OCI-LY7 (cell line): ENCODE measurements at regions not wholly inside any gene's neighbourhood (a gene's known extent, or its start where the extent isn't known, plus 50 kb on each side); places are given as distances from the start of the nearest gene placed in this dataset.
"Not testable (repeated sequence)": the region's sequence is repeated elsewhere in the genome, so short reads cannot be mapped to it uniquely, and the experiment has no call there.

ENCODE experiments used
- BruUV-seq: library from RNA; stranded (reverse); fragments of 400-500 nt; replicated peaks from 2 replicates; lab custom pipeline; 2021; lab: Mats Ljungman, UMichigan
- CTCF ChIA-PET: fragments of 300-600 bp; sonication (Branson Sonifier 250); formaldehyde crosslinking; loops from one replicate; lab custom pipeline; 2022; ENCODE audit warnings: antibody characterized with exemption; ENCODE audit not compliant: unreplicated experiment; lab: Charles Lee
- POLR2A ChIA-PET: fragments of 300-600 bp; sonication (Branson Sonifier 250); formaldehyde crosslinking; loops from one replicate; lab custom pipeline; 2022; ENCODE audit warnings: antibody characterized with exemption; lab: Charles Lee
- DNase-seq: peaks from one replicate; pipeline ENCODE4 v3.0.0-alpha.2; 2015; ENCODE audit warnings: low spot score
- H2AFZ ChIP-seq: fragments of 200-600 bp; sonication (generic), shearing (Covaris generic); 2 replicates; pipeline ENCODE4 v1.6.1; 2014; ENCODE audit warnings: mild to moderate bottlenecking, antibody characterized with exemption, low read length, moderate library complexity
- H3K27ac ChIP-seq: fragments of 200-600 bp; sonication (generic); 2 replicates; pipeline ENCODE4 v1.5.1; 2014; ENCODE audit warnings: mixed run types, low read depth, mild to moderate bottlenecking, moderate library complexity, low read length, inconsistent platforms; ENCODE audit not compliant: poor library complexity, severe bottlenecking
- H3K36me3 ChIP-seq: fragments of 200-600 bp; sonication (generic); 2 replicates; pipeline ENCODE4 v1.6.1; 2014; ENCODE audit warnings: mild to moderate bottlenecking, antibody characterized with exemption, low read length, moderate library complexity, mixed read lengths; ENCODE audit not compliant: insufficient read depth
- H3K4me1 ChIP-seq: fragments of 200-600 bp; sonication (generic); 2 replicates; pipeline ENCODE4 v1.5.1; 2014; ENCODE audit warnings: mild to moderate bottlenecking, low read length; ENCODE audit not compliant: insufficient read depth, poor library complexity, severe bottlenecking
- H3K4me2 ChIP-seq: fragments of 200-600 bp; sonication (generic); 2 replicates; pipeline ENCODE4 v1.6.1; 2014; ENCODE audit warnings: mild to moderate bottlenecking, low read length
- H3K4me3 ChIP-seq: fragments of 200-600 bp; sonication (generic); 2 replicates; pipeline ENCODE4 v1.5.1; 2014; ENCODE audit warnings: mild to moderate bottlenecking, low read depth, low read length; ENCODE audit not compliant: poor library complexity, severe bottlenecking
- H3K79me2 ChIP-seq: fragments of 200-600 bp; sonication (generic); 2 replicates; pipeline ENCODE4 v1.6.1; 2016; ENCODE audit warnings: low read depth, mild to moderate bottlenecking, low read length, moderate library complexity, mixed read lengths; ENCODE audit not compliant: insufficient read depth
- H3K9me2 ChIP-seq: fragments of 200-600 bp; sonication (generic); 2 replicates; pipeline ENCODE4 v1.6.1; 2016; ENCODE audit warnings: mild to moderate bottlenecking, low read length, mixed read lengths; ENCODE audit not compliant: insufficient read depth
- H3K9me3 ChIP-seq: fragments of 200-600 bp; sonication (generic); 2 replicates; pipeline ENCODE4 v1.6.1; 2014; ENCODE audit warnings: mild to moderate bottlenecking, mixed run types, low read length, mixed read lengths
- H4K20me1 ChIP-seq: fragments of 200-600 bp; sonication (generic); 2 replicates; pipeline ENCODE4 v1.6.1; 2014; ENCODE audit warnings: mild to moderate bottlenecking, antibody characterized with exemption, low read length, moderate library complexity, mixed read lengths; ENCODE audit not compliant: insufficient read depth
- EZH2phosphoT487 ChIP-seq: fragments of 200-600 bp; sonication (generic); IDR thresholded peaks from 2 replicates; pipeline ENCODE4 v1.6.1; 2018; ENCODE audit warnings: low read depth, borderline replicate concordance, mild to moderate bottlenecking, mixed run types, antibody characterized with exemption, low read length, moderate library complexity, mixed read lengths
- intact Hi-C: fragments of 100-400 bp; cut with micrococcal nuclease; formaldehyde crosslinking; loops from one replicate; pipeline ENCODE4 v1.10.0; 2022; ENCODE audit not compliant: unreplicated experiment
- TF ChIP-seq, protein P1 (sequence below): fragments of 200-600 bp; sonication (generic); conservative IDR thresholded peaks from 2 replicates; pipeline ENCODE4 v1.5.1; 2014; ENCODE audit warnings: mild to moderate bottlenecking, antibody characterized with exemption, low read length, moderate library complexity, mixed read lengths

- no peaks in the 10 kb centered on the region for H3K36me3 ChIP-seq
- intact Hi-C loops = no loop called here
- H3K9me2 ChIP-seq = no peaks in the 10 kb centered on the region
- H3K4me1 ChIP-seq = peaks cover 3% of the 10 kb centered on the region
- H3K4me2 ChIP-seq = no peak overlapping the region
- DNase-seq = no peak
- CTCF ChIA-PET = no interaction called here
- H3K9me3 ChIP-seq = no peaks in the 10 kb centered on the region
- no peak overlapping the region for H3K27ac ChIP-seq
- no peak overlapping the region for H3K4me3 ChIP-seq
- POLR2A ChIA-PET = no interaction called here
- no peaks in the 10 kb centered on the region for H3K79me2 ChIP-seq
- H2AFZ ChIP-seq = no peak overlapping the region
- no TSS peak for BruUV-seq
- TF ChIP-seq EZH2phosphoT487 = no peak
- TF ChIP-seq, protein P1, sequence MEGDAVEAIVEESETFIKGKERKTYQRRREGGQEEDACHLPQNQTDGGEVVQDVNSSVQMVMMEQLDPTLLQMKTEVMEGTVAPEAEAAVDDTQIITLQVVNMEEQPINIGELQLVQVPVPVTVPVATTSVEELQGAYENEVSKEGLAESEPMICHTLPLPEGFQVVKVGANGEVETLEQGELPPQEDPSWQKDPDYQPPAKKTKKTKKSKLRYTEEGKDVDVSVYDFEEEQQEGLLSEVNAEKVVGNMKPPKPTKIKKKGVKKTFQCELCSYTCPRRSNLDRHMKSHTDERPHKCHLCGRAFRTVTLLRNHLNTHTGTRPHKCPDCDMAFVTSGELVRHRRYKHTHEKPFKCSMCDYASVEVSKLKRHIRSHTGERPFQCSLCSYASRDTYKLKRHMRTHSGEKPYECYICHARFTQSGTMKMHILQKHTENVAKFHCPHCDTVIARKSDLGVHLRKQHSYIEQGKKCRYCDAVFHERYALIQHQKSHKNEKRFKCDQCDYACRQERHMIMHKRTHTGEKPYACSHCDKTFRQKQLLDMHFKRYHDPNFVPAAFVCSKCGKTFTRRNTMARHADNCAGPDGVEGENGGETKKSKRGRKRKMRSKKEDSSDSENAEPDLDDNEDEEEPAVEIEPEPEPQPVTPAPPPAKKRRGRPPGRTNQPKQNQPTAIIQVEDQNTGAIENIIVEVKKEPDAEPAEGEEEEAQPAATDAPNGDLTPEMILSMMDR = no peak
- no peaks in the 10 kb centered on the region for H4K20me1 ChIP-seq
Observed at GRCh38 chr12:131282292-131283080, 328.8 kb downstream of the ADGRD1 start.

- Histone ChIP-seq H3K4me3 (no peak overlapping the region), H3K36me3 (no peaks in the 10 kb centered on the region), H3K4me2 (no peak overlapping the region), H3K79me2 (no peaks in the 10 kb centered on the region), H3K9me3 (no peaks in the 10 kb centered on the region), H3K9me2 (no peaks in the 10 kb centered on the region), H3K4me1 (peaks cover 3% of the 10 kb centered on the region), H3K27ac (no peak overlapping the region), H4K20me1 (no peaks in the 10 kb centered on the region), H2AFZ (no peak overlapping the region)
- CTCF ChIA-PET = no interaction called here
- TF ChIP-seq, protein P1 = no peak
- TF ChIP-seq EZH2phosphoT487 = no peak
- intact Hi-C loops = no loop called here
- POLR2A ChIA-PET = no interaction called here
- no peak for DNase-seq
- no TSS peak for BruUV-seq
Observed at GRCh38 chr12:131283191-131283861, 329.6 kb downstream of the ADGRD1 start.

GRCh38 chr12:131283862-131284825 lies 330.4 kb downstream of the ADGRD1 start:
- DNase-seq, H3K27ac ChIP-seq, POLR2A ChIA-PET, H3K36me3 ChIP-seq, CTCF ChIA-PET, H2AFZ ChIP-seq, H3K4me1 ChIP-seq, H4K20me1 ChIP-seq, H3K4me2 ChIP-seq, H3K9me3 ChIP-seq, H3K79me2 ChIP-seq, BruUV-seq, H3K4me3 ChIP-seq, intact Hi-C loops, H3K9me2 ChIP-seq: not testable (repeated sequence)

DNA sequence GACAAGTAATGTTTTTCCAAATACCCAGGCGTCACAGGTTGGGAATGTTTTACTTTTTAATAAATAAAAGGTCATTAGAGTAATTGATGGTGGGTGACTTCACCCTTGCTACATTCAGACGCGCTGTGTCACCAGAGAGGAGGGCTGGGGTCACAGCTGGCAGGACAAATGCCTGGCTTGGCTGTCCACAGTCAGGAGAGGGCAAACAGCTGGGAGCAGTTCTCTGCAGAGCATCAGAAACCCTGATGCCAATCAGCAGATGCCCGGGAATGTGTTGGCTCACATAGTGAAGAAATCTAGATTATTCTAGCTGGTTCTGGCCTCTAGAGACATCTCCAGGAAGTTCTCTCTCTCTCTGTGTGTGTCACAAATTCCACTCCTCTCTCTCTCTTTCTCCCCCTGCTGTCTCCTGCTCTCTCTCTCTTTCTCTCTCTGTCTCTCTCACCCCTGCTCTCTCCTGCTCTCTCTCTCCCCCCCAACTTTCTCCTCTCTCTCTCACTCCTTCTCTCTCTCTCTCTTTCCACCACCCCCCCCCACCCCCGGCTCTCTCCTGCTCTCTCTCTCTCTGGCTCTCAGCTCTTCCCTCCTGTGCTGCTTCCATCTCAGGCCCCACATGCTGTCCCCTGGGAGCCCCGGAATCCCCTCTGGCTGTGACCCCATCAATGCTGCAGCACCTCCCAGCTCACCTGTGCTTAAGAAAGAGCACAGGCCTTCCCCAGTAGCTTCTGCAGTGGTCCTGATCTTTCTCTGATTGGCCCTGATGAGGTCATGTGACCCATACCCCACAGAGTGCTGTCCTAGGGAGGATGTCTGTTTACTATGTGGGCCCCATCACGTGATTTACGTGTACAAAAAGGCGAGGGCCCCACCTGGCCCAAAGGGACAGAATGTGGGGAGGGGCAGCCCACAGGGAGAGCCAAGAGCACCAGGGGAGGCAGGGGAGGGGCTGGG lies 331.5 kb downstream of the ADGRD1 start:
- DNase-seq = peak; percentile 20
- intact Hi-C loops, H4K20me1 ChIP-seq, BruUV-seq, H3K4me2 ChIP-seq, H3K9me3 ChIP-seq, H3K36me3 ChIP-seq, H3K4me3 ChIP-seq, CTCF ChIA-PET, H3K9me2 ChIP-seq, H3K27ac ChIP-seq, H3K4me1 ChIP-seq, H3K79me2 ChIP-seq: not testable (repeated sequence)
- H2AFZ ChIP-seq = peak overlapping the region; percentile 44; the same call in 1 of the 2 replicates
- POLR2A ChIA-PET = interaction anchor here (0.6 kb wide), 1 partner anchor 1016 kb away, joined by 3 read pairs; no protein-coding TSS in a partner anchor
